K562 (cell line): ENCODE measurements at regions not wholly inside any gene's neighbourhood (a gene's known extent, or its start where the extent isn't known, plus 50 kb on each side); places are given as distances from the start of the nearest gene placed in this dataset.

ENCODE experiments used
- ATAC-seq: fragments of 200-7000 bp; cut with Tn5 transposase; 3 replicates; pipeline ENCODE4 v1.9.1; 2020; ENCODE audit warnings: moderate library complexity
- BruUV-seq: library from RNA; stranded (reverse); fragments of 400-500 nt; replicated peaks from 2 replicates; lab custom pipeline; 2021; lab: Mats Ljungman, UMichigan
- CTCF ChIA-PET: fragments of 300-600 bp; formaldehyde crosslinking; extraction: SDS; loops from one replicate; lab custom pipeline; 2021; ENCODE audit warnings: low intra/inter-chr PET ratio; lab: Yijun Ruan, JAX
- POLR2A ChIA-PET: fragments of 300-600, 350-650 bp; sonication (Branson Sonifier 250); formaldehyde crosslinking; extraction: SDS; loops from one replicate; lab custom pipeline; 2021; ENCODE audit warnings: antibody characterized with exemption, inconsistent platforms; lab: Yijun Ruan, JAX
- DNase-seq, 4 experiments: peaks; one replicate each; pipeline versions ENCODE4 v3.0.0 to v3.0.0-alpha.2; 2011 to 2018; ENCODE audit warnings: low spot score in 3 of 4, mixed read lengths in 3 of 4; ENCODE audit errors: extremely low read depth in 1 of 4
- FAIRE-seq: peaks from 2 replicates; lab custom pipeline; 2011; peaks lifted over from hg19 to GRCh38; lab: Jason Lieb, UNC
- H2AFZ ChIP-seq: 2 replicates; pipeline ENCODE4 v1.6.0; 2011; ENCODE audit warnings: low read depth, low read length, control low read depth, inconsistent platforms
- H3K27ac ChIP-seq: fragments of 200-600 bp; 3 replicates; pipeline ENCODE4 v1.8.0; 2011; ENCODE audit warnings: low read depth, mild to moderate bottlenecking, control low read depth, inconsistent platforms, low read length, moderate library complexity, mixed read lengths; ENCODE audit errors: extremely low read depth
- H3K27me3 ChIP-seq, 2 experiments: fragments of 300-600 bp in 1 of 2; 2 replicates in 1 of 2; 3 replicates in 1 of 2; pipeline versions ENCODE4 v1.6.0 to v1.8.0; 2011; ENCODE audit warnings: inconsistent platforms in 2 of 2, low read length in 2 of 2, mild to moderate bottlenecking in 1 of 2, mixed read lengths in 1 of 2, moderate library complexity in 1 of 2; ENCODE audit not compliant: control insufficient read depth in 2 of 2, insufficient read depth in 2 of 2
- H3K36me3 ChIP-seq: fragments of 300-600 bp; 3 replicates; pipeline ENCODE4 v1.8.0; 2011; ENCODE audit warnings: mild to moderate bottlenecking, low read length, inconsistent platforms; ENCODE audit not compliant: control insufficient read depth, insufficient read depth
- H3K4me1 ChIP-seq, 2 experiments: fragments of 200-600 bp in 1 of 2; replicated peaks in 1 of 2; 2 replicates in 1 of 2; 3 replicates in 1 of 2; pipeline versions ENCODE4 v1.5.1 to v1.8.0; 2011; ENCODE audit warnings: inconsistent platforms in 2 of 2, low read length in 2 of 2, mild to moderate bottlenecking in 1 of 2, mixed read lengths in 1 of 2, moderate library complexity in 1 of 2; ENCODE audit not compliant: control insufficient read depth in 2 of 2, insufficient read depth in 2 of 2
- H3K4me2 ChIP-seq: 2 replicates; pipeline ENCODE4 v1.6.1; 2011; ENCODE audit warnings: low read length, control low read depth, inconsistent platforms, mixed read lengths; ENCODE audit not compliant: insufficient read depth
- H3K4me3 ChIP-seq: fragments of 200-600 bp; sonication (generic), shearing (Covaris generic); 2 replicates; pipeline ENCODE4 v1.5.1; 2016; ENCODE audit warnings: control low read depth, inconsistent platforms
- H3K79me2 ChIP-seq: fragments of 200-600 bp; 3 replicates; pipeline ENCODE4 v1.8.0; 2011; ENCODE audit warnings: low read length, inconsistent platforms; ENCODE audit not compliant: control insufficient read depth, insufficient read depth
- H3K9ac ChIP-seq, 2 experiments: 2 replicates each; pipeline versions ENCODE4 v1.6.0 to v1.6.1; 2011; ENCODE audit warnings: low read depth in 2 of 2, low read length in 2 of 2, control low read depth in 1 of 2, inconsistent platforms in 1 of 2, mild to moderate bottlenecking in 1 of 2, mixed read lengths in 1 of 2; ENCODE audit not compliant: insufficient read depth in 1 of 2
- H3K9me1 ChIP-seq: one replicate; pipeline ENCODE4 v1.6.0; 2011; ENCODE audit warnings: inconsistent platforms, mild to moderate bottlenecking, low read length, moderate library complexity; ENCODE audit not compliant: control insufficient read depth, insufficient read depth
- H3K9me3 ChIP-seq: replicated peaks from 2 replicates; pipeline ENCODE4 v1.5.1; 2011; ENCODE audit warnings: low read depth, low read length, inconsistent platforms; ENCODE audit not compliant: control insufficient read depth, insufficient read depth
- H4K20me1 ChIP-seq: replicated peaks from 2 replicates; pipeline ENCODE4 v1.6.1; 2011; ENCODE audit warnings: low read length, inconsistent platforms, mixed read lengths; ENCODE audit not compliant: control insufficient read depth, insufficient read depth
- JUNB ChIP-seq: fragments of 450-650 bp; formaldehyde crosslinking; conservative IDR thresholded peaks from 2 replicates; pipeline ENCODE4 v1.4.0; 2020; ENCODE audit warnings: mild to moderate bottlenecking
- KDM1A ChIP-seq, 2 experiments: fragments of 450-650 bp; IDR thresholded peaks; 2 replicates each; pipeline ENCODE4 v1.6.1; 2016; ENCODE audit warnings: mild to moderate bottlenecking in 2 of 2
- NCOA4 ChIP-seq: fragments of 450-650 bp; IDR thresholded peaks from 2 replicates; pipeline ENCODE4 v1.6.1; 2018; ENCODE audit warnings: mild to moderate bottlenecking; ENCODE audit not compliant: partially characterized antibody
- NONO ChIP-seq, 2 experiments: fragments of 200-400 bp in 1 of 2; fragments of 450-650 bp in 1 of 2; formaldehyde crosslinking in 1 of 2; IDR thresholded peaks; 2 replicates each; pipeline ENCODE4 v1.6.1; 2017; ENCODE audit warnings: low read depth in 2 of 2, mild to moderate bottlenecking in 2 of 2, moderate library complexity in 2 of 2, low read length in 1 of 2
- NR4A1 ChIP-seq, 2 experiments: fragments of 250-450 bp in 1 of 2; fragments of 450-650 bp in 1 of 2; sonication (Bioruptor Pico) in 1 of 2; IDR thresholded peaks; 2 replicates each; pipeline versions ENCODE4 v1.4.0 to v1.6.1; 2016 to 2020; ENCODE audit warnings: mild to moderate bottlenecking in 2 of 2, missing compliant biosample characterization in 1 of 2, missing genetic modification characterization in 1 of 2, moderate library complexity in 1 of 2
- POLR2AphosphoS2 ChIP-seq: IDR thresholded peaks from 2 replicates; pipeline ENCODE4 v1.6.1; 2012; ENCODE audit warnings: low read length, improper control_type of control experiment
- ZNF217 ChIP-seq: sonication (generic); formaldehyde crosslinking; IDR thresholded peaks from 2 replicates; pipeline ENCODE4 v1.8.0; 2022; ENCODE audit warnings: mild to moderate bottlenecking, missing genetic modification reagents
- WGBS: fragments of 100-300 bp; shearing (Covaris generic); methylation state at CpG from one replicate; pipeline ENCODE4 v1.1.6; 2016; ENCODE audit warnings: low coverage, mixed read lengths; ENCODE audit not compliant: insufficient coverage; ENCODE audit errors: missing lambda C conversion rate; 5-methylcytosine and 5-hydroxymethylcytosine counted together
- in situ Hi-C: fragments of 300-500 bp; cut with MboI; formaldehyde crosslinking; loops from 4 replicates; pipeline ENCODE4 v1.15.0; 2018; ENCODE audit warnings: inconsistent platforms, mixed read lengths
- intact Hi-C: fragments of 100-400 bp; cut with micrococcal nuclease; formaldehyde crosslinking; loops from 2 replicates; pipeline ENCODE4 v1.14.2; 2022
- TF ChIP-seq, protein P1 (sequence below): sonication (generic); formaldehyde crosslinking; IDR thresholded peaks from 2 replicates; pipeline ENCODE4 v1.8.0; 2023; ENCODE audit warnings: mild to moderate bottlenecking, missing genetic modification reagents

DNA sequence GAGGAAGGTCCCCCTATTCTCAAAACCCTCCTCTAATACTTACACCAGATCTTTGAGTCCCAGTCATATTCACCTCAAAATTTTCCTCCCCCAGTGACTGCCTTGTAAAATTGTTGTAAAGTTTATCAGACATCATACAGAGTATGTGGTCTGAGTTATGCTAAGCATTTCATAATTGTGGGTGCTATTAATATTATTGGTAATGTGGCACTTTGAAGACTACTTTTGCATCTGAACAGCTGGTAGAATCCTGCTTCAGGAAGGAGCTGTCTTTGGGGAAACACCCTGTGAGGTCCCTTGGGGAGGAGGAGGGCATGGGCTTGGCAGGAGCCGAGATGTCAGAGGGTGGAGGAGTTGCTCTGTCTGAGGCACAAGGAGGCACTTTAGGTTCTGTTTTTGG lies 164.9 kb upstream of the ZNF618 start (continued):
- TF ChIP-seq, protein P1, sequence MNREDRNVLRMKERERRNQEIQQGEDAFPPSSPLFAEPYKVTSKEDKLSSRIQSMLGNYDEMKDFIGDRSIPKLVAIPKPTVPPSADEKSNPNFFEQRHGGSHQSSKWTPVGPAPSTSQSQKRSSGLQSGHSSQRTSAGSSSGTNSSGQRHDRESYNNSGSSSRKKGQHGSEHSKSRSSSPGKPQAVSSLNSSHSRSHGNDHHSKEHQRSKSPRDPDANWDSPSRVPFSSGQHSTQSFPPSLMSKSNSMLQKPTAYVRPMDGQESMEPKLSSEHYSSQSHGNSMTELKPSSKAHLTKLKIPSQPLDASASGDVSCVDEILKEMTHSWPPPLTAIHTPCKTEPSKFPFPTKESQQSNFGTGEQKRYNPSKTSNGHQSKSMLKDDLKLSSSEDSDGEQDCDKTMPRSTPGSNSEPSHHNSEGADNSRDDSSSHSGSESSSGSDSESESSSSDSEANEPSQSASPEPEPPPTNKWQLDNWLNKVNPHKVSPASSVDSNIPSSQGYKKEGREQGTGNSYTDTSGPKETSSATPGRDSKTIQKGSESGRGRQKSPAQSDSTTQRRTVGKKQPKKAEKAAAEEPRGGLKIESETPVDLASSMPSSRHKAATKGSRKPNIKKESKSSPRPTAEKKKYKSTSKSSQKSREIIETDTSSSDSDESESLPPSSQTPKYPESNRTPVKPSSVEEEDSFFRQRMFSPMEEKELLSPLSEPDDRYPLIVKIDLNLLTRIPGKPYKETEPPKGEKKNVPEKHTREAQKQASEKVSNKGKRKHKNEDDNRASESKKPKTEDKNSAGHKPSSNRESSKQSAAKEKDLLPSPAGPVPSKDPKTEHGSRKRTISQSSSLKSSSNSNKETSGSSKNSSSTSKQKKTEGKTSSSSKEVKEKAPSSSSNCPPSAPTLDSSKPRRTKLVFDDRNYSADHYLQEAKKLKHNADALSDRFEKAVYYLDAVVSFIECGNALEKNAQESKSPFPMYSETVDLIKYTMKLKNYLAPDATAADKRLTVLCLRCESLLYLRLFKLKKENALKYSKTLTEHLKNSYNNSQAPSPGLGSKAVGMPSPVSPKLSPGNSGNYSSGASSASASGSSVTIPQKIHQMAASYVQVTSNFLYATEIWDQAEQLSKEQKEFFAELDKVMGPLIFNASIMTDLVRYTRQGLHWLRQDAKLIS (CRISPR knock-in tag): no peak
- TF ChIP-seq JUNB (no peak), POLR2AphosphoS2 (no peak), KDM1A (IDR thresholded peaks at IDR 0.05) (no peak), NR4A1 (CRISPR knock-in tag; IDR thresholded peaks at IDR 0.05) (no peak), NR4A1 (tag; IDR thresholded peaks at IDR 0.05) (no peak)

DNA sequence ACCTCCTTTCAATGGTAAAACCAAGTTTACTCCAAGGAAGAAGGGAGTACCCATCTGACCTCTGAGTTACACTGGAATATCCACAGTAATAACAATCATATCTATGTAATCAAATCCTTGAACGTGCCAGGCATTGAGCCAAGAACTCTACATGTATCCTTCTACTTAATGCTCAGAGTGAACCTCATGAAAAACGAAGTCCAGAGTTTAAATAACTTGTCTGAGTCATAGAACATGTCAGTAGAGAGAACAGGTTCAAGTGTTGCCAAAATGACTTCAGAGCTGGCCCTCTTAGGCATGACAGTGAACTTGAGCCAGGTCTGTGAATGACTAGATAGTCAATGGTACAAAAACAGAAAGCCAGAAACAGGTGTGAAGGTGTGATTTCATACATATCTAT lies 164.1 kb upstream of the ZNF618 start:
- H3K27ac ChIP-seq: no peak overlapping the region
- H4K20me1 ChIP-seq: no peaks in the 10 kb centered on the region
- FAIRE-seq (no peak), DNase-seq (no peak), ATAC-seq (no peak)
- ChIA-PET CTCF (no interaction called here), POLR2A (no interaction called here)
- intact Hi-C loops (no loop called here), in situ Hi-C loops (no loop called here)
- H3K9me1 ChIP-seq: no peaks in the 10 kb centered on the region
- no TSS peak for BruUV-seq
- no peak overlapping the region for H3K9ac ChIP-seq
- no peaks in the 10 kb centered on the region for H3K36me3 ChIP-seq
- no peak for TF ChIP-seq NONO (IDR thresholded peaks at IDR 0.05; ENCODE audit: low read depth in 2 of 2, low read length in 1 of 2)
- no peak for TF ChIP-seq ZNF217 (CRISPR knock-in tag)
- no peak for TF ChIP-seq NCOA4
- no peak overlapping the region for H3K4me3 ChIP-seq
- no peaks in the 10 kb centered on the region for H3K4me1 ChIP-seq
- H3K9me3 ChIP-seq: no peaks in the 10 kb centered on the region
- no peak overlapping the region for H2AFZ ChIP-seq
- no peaks in the 10 kb centered on the region for H3K79me2 ChIP-seq
- H3K27me3 ChIP-seq: no peaks in the 10 kb centered on the region
- H3K4me2 ChIP-seq: no peak overlapping the region
- WGBS: 0% methylated on average over 2 of the region's 2 CpGs
